ENCODE measurements at regions not wholly inside any gene's neighbourhood (a gene's known extent, or its start where the extent isn't known, plus 50 kb on each side); places are given as distances from the start of the nearest gene placed in this dataset.

DNA sequence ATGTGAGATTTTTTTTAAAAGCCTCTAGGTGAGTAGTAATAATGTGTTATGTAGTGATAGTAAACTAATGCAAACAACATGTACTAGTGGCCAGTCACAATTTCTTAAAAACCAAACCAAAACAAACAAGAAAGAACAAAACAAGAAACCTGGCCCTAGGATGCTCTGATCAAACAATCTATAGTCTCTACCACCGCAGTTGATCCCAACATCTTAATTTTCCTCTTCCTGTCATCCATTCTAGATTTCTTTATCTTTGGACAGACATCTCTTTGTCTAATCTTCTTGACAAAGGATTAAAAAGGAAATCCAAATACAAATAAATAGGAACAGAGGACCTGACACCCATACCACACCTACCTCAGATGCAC, 188.2 kb upstream of the ADAMTS5 start:
- peaks cover 9% of the 10 kb centered on the region for H3K4me1 Mint-ChIP-seq
- TF ChIP-seq, protein P1, sequence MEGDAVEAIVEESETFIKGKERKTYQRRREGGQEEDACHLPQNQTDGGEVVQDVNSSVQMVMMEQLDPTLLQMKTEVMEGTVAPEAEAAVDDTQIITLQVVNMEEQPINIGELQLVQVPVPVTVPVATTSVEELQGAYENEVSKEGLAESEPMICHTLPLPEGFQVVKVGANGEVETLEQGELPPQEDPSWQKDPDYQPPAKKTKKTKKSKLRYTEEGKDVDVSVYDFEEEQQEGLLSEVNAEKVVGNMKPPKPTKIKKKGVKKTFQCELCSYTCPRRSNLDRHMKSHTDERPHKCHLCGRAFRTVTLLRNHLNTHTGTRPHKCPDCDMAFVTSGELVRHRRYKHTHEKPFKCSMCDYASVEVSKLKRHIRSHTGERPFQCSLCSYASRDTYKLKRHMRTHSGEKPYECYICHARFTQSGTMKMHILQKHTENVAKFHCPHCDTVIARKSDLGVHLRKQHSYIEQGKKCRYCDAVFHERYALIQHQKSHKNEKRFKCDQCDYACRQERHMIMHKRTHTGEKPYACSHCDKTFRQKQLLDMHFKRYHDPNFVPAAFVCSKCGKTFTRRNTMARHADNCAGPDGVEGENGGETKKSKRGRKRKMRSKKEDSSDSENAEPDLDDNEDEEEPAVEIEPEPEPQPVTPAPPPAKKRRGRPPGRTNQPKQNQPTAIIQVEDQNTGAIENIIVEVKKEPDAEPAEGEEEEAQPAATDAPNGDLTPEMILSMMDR (IDR thresholded peaks at IDR 0.05; ENCODE audit: unreplicated experiment in 3 of 3): no peak
- H3K9me3 Mint-ChIP-seq: no peaks in the 10 kb centered on the region
- no peak overlapping the region for H3K4me3 Mint-ChIP-seq
- H3K27ac Mint-ChIP-seq: no peak overlapping the region
- no peaks in the 10 kb centered on the region for H3K36me3 Mint-ChIP-seq (ENCODE audit: low read depth)
- H3K27me3 Mint-ChIP-seq (ENCODE audit: low read depth): no peaks in the 10 kb centered on the region

DNA sequence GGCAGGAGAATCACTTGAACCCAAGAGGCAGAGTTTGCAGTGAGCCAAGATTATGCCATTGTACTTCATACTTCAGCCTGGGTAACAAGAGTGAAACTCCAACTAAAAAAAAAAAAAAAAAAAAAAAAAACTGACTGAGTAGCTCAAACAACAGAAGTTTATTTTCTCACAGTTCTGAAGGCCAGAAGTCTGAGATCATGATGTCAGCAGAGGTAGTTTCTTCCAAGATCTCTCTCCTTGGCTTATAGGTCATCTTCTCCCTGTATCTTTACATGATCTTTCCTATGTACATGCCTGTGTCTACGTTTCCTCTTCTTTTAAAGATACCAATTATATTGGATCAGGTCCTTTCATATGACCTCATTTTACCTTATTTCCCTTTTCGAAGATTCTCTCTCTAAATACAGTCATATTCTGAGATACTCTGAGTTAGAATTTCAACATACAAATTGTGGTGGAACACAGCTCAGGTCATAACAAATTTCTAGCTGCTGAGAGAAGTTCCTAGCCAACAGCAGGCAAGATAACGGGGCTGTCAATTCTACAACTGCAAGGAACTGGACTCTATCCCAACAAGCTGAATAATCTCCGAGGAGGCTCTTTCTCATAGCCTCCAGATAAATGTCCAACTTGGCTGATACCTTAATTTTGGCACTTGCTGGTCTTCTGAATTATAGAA, 187.7 kb upstream of the ADAMTS5 start:
- no peak overlapping the region for H3K27ac Mint-ChIP-seq
- H3K9me3 Mint-ChIP-seq: no peaks in the 10 kb centered on the region

DNA sequence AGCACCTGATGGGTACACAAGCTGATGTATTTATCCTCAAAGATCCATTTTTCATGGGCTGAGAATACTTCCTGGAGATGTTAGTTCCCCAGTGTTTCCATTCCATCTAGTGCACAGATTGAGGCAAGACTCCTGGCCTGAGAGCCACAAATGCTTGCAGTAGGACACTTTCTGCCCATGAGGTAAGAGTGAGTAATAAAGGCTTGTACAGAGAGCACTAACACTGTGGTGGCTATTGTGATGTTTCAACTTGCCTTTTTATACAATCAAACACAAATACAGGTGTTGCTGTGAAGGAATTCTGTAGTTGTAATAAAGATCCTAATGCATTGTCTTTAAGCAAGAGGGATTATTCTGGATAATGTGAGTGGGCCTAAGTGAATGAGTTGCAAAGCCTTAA, 186.1 kb upstream of the ADAMTS5 start:
- Mint-ChIP-seq H3K4me3 (no peak overlapping the region), H3K27me3 (ENCODE audit: low read depth) (no peaks in the 10 kb centered on the region), H3K27ac (no peak overlapping the region), H3K9me3 (peaks cover 2% of the 10 kb centered on the region), H3K4me1 (no peaks in the 10 kb centered on the region), H3K36me3 (ENCODE audit: low read depth) (no peaks in the 10 kb centered on the region)
- TF ChIP-seq, protein P1 (IDR thresholded peaks at IDR 0.05; ENCODE audit: unreplicated experiment in 3 of 3): no peak

More for the DNA sequence above, 187.7 kb upstream of the ADAMTS5 start:
- Mint-ChIP-seq H3K36me3 (ENCODE audit: low read depth) (no peaks in the 10 kb centered on the region), H3K4me1 (peaks cover 7% of the 10 kb centered on the region), H3K4me3 (no peak overlapping the region), H3K27me3 (ENCODE audit: low read depth) (no peaks in the 10 kb centered on the region)
- TF ChIP-seq, protein P1 (IDR thresholded peaks at IDR 0.05; ENCODE audit: unreplicated experiment in 3 of 3): no peak

DNA sequence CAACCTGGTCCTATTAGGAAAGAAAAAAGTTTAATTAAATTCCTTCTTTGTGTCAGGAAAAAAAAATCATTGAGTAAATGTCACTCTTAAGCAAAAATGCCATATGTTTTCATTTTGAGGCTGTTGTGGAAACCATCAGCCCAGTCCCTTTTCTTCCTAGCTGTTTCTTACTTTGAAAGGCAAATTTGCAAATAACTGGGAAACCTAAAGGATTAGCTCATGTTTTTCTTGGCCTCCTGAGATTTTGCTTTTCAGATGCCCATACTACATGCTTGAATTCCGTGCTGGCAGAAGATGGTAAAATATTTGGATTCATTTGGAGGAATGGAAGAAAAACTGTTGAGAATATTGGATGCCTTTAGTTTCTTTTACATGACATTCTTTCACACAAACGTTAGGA, 182.1 kb upstream of the ADAMTS5 start:
- Mint-ChIP-seq H3K36me3 (ENCODE audit: low read depth) (no peaks in the 10 kb centered on the region), H3K9me3 (peaks cover 3% of the 10 kb centered on the region), H3K27ac (no peak overlapping the region), H3K27me3 (ENCODE audit: low read depth) (no peaks in the 10 kb centered on the region), H3K4me1 (no peaks in the 10 kb centered on the region), H3K4me3 (no peak overlapping the region)
- TF ChIP-seq, protein P1 (IDR thresholded peaks at IDR 0.05; ENCODE audit: unreplicated experiment in 3 of 3): no peak

DNA sequence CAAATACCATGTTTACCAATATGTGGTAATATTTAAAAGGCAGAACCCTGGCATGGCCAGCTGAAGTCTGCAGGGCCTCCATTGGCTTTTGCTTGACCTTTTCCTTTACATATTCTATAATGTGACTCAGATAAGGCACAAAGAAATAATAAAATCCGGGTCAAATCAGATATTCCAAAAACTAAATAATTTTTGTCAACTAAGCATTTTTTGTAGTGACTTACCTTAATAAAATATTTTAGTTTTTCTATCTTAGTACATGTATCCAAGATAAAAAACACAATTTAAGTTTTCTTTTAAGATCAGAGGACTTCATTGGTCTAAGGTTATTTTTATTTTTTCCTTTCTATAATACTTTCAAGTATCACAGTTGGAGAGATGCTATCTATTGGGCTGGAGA, 179.4 kb upstream of the ADAMTS5 start:
- Mint-ChIP-seq H3K27me3 (ENCODE audit: low read depth) (no peaks in the 10 kb centered on the region), H3K27ac (no peak overlapping the region), H3K4me1 (no peaks in the 10 kb centered on the region), H3K4me3 (no peak overlapping the region), H3K36me3 (ENCODE audit: low read depth) (no peaks in the 10 kb centered on the region), H3K9me3 (peaks cover 3% of the 10 kb centered on the region)
- TF ChIP-seq, protein P1 (IDR thresholded peaks at IDR 0.05; ENCODE audit: unreplicated experiment in 3 of 3): no peak

DNA sequence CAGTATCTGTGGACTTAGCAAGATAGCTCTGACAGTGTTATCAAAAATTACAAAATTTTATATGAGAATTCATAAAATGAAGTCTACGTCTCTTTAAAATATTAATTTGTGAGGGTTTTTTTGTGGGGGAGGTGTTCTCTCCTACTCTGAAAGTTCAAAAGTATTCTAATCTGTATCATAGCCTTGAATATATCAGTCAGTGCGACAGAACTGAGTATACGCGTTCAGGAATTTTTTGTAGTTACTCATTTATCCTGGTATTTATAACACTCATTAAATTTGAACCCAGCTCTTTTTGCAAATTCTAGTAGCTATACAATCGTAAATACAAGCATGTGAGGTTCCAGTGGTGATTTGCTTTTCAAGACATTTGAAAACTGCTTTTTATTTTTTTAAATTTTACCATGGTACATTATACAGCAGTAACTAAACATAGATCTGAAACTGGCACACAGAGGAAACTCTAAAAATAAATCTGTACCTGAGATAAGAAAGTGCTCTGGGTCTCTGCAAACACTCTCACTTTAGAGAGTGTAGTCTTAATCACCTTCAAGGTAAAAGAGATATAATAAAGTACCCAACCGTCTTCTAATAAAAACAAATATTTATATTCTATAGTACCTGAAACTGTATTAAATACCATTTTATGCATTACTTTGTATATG, 178.4 kb upstream of the ADAMTS5 start:
- TF ChIP-seq, protein P1 (IDR thresholded peaks at IDR 0.05; ENCODE audit: unreplicated experiment in 3 of 3): no peak
- Mint-ChIP-seq H3K27ac (no peak overlapping the region), H3K9me3 (peaks cover 3% of the 10 kb centered on the region), H3K27me3 (ENCODE audit: low read depth) (peaks cover 3% of the 10 kb centered on the region), H3K4me3 (no peak overlapping the region), H3K4me1 (no peaks in the 10 kb centered on the region), H3K36me3 (ENCODE audit: low read depth) (no peaks in the 10 kb centered on the region)

Measured in nephron (organoid).